ENCODE measurements at regions not wholly inside any gene's neighbourhood (a gene's known extent, or its start where the extent isn't known, plus 50 kb on each side); places are given as distances from the start of the nearest gene placed in this dataset.

DNA sequence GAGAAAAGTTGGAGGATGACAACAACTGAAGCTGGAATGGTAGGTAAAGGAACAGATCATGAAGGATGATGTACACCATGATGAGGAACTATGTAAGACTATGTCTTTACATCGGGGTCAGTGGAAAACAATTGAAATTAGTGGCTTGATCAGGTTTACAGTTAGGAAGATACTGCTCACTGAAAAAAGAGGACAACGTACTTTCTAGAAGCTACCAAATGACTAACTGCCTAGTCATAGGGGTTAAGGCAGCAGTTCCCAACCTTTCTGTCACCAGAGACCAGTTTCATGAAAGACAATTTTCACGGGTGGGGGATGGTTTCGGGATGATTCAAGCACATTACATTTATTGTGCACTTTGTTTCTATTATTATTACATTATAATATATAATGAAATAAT, 91.6 kb upstream of the ANKRD1 start:
- TF ChIP-seq CTCF (conservative IDR thresholded peaks at IDR 0.05; ENCODE audit: low read depth, low read length) = no peak
- no peak overlapping the region for H3K4me3 ChIP-seq (ENCODE audit: low read length)
- no peak for DNase-seq (ENCODE audit: low read depth)

DNA sequence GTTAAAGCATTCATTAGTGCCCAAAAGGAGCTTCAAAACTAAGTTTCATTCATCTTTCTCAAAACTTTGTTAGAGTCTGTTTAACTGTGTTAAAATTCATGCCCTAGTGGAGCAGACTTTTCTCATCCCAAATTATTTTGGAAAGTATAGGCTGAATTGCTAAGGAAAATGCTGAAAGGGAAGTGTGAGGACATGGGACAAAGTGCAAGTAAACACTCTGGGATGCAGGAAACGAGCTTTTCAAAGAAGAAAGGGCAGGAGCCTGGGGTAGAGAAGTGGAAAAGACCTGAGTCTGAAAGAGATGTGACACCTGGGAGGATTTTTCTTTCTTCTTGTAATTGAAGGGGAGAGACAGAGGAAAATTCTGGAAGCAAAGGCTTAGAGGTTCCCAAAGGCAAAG, 93.1 kb upstream of the ANKRD1 start:
- DNase-seq (ENCODE audit: low read depth) = no peak
- TF ChIP-seq CTCF (conservative IDR thresholded peaks at IDR 0.05; ENCODE audit: low read depth, low read length) = no peak
- no peak overlapping the region for H3K4me3 ChIP-seq (ENCODE audit: low read length)

GRCh38 chr10:91017198-91017597, 96.3 kb upstream of the ANKRD1 start:
- TF ChIP-seq CTCF (conservative IDR thresholded peaks at IDR 0.05; ENCODE audit: low read depth, low read length) = no peak
- no peak for DNase-seq (ENCODE audit: low read depth)

GRCh38 chr10:91021901-91022300, 101.0 kb upstream of the ANKRD1 start:
- no peak for TF ChIP-seq CTCF (conservative IDR thresholded peaks at IDR 0.05; ENCODE audit: low read depth, low read length)
- H3K4me3 ChIP-seq (ENCODE audit: low read length) = no peak overlapping the region
- DNase-seq (ENCODE audit: low read depth) = no peak

More at GRCh38 chr10:91017198-91017597, 96.3 kb upstream of the ANKRD1 start:
- H3K4me3 ChIP-seq (ENCODE audit: low read length) = no peak overlapping the region

DNA sequence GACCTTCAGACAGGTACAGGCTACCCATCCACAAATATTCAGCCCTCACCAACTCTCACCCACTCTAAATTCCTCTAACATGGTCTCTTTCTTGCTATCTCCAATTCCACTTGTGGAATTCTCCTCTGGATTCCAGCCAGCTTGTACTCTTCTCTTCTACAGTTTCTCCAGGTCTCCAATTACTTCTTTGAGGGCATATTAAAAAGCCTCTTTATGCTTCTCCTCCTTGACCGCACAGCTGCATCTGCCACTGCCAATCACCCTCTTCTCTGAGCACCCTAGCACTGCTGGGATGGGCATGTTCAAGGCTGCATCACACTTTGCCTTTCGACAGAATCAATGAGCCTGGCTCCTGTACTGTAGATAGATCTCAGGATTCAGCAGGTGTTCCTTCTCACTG, 101.5 kb upstream of the ANKRD1 start:
- H3K4me3 ChIP-seq (ENCODE audit: low read length) = no peak overlapping the region
- no peak for TF ChIP-seq CTCF (conservative IDR thresholded peaks at IDR 0.05; ENCODE audit: low read depth, low read length)
- DNase-seq (ENCODE audit: low read depth) = no peak

- DNase-seq (ENCODE audit: low read depth) = no peak
- TF ChIP-seq CTCF (conservative IDR thresholded peaks at IDR 0.05; ENCODE audit: low read depth, low read length) = no peak
- no peak overlapping the region for H3K4me3 ChIP-seq (ENCODE audit: low read length)
These were observed 102.2 kb upstream of the ANKRD1 start for GRCh38 chr10:91022924-91023699.

DNA sequence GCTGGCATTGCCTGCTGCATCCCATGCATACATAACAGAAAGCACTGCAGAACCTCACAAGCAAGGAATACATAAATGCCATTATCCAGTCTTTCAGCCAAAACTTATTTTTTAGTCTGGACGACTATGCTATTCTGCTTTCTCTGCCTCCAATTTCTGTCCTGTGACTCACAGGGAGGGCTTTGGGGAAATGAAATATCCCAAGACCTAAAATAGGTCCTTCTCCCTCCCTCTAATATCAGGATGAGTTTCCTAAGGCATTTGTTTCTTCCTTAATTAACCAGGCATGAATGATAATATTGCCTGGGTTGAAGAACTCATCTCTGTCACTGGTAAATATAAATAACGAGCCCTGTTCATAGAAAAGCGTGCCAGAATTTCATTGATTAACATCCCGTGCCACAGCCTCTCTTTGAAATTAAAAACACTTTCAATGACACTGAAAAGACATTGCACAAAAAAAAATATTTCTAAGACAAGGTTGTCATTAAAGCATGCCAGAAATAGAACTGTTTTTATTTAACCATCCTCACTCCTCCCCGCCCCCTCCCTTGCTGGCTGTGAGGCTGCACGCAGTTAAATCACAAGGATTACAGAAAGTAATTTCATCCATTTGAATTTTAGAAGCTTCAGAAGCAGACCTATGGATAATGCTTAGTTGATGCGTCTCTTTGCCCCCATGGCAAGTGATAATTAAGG, 103.0 kb upstream of the ANKRD1 start:
- H3K4me3 ChIP-seq (ENCODE audit: low read length) = no peak overlapping the region
- no peak for TF ChIP-seq CTCF (conservative IDR thresholded peaks at IDR 0.05; ENCODE audit: low read depth, low read length)
- DNase-seq (ENCODE audit: low read depth) = no peak

All from retinal pigment epithelial cell (primary cell).